ENCODE measurements at regions not wholly inside any gene's neighbourhood (a gene's known extent, or its start where the extent isn't known, plus 50 kb on each side); places are given as distances from the start of the nearest gene placed in this dataset.

DNA sequence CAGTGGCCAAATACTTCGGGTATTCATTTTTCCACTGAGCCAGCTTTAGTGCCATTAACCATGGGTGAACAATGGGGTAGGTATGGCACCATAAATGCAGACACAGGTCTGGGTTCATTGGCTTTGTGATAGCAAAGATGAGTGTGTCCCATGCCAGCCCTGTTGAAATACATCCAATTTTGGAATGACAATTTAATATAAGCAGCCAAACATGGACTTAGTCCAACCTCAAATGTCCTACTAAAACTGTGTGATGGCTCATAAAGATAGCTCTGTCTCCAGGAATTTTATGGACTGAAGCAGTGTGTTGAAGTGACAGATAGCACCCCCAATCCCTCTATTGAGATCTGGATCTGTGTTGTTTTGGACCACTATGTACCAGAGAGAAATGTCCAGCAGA, 514.9 kb downstream of the RASEF start:
- TF ChIP-seq, protein P1, sequence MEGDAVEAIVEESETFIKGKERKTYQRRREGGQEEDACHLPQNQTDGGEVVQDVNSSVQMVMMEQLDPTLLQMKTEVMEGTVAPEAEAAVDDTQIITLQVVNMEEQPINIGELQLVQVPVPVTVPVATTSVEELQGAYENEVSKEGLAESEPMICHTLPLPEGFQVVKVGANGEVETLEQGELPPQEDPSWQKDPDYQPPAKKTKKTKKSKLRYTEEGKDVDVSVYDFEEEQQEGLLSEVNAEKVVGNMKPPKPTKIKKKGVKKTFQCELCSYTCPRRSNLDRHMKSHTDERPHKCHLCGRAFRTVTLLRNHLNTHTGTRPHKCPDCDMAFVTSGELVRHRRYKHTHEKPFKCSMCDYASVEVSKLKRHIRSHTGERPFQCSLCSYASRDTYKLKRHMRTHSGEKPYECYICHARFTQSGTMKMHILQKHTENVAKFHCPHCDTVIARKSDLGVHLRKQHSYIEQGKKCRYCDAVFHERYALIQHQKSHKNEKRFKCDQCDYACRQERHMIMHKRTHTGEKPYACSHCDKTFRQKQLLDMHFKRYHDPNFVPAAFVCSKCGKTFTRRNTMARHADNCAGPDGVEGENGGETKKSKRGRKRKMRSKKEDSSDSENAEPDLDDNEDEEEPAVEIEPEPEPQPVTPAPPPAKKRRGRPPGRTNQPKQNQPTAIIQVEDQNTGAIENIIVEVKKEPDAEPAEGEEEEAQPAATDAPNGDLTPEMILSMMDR (IDR thresholded peaks at IDR 0.05) = no peak
- intact Hi-C loops (cut with DNase I) = no loop called here
- H3K4me1 ChIP-seq = no peaks in the 10 kb centered on the region

GRCh38 chr9:82549174-82549821, 513.6 kb downstream of the RASEF start:
- H3K27ac ChIP-seq = no peak overlapping the region
- no peak for DNase-seq
- no peaks in the 10 kb centered on the region for H3K36me3 ChIP-seq
- TF ChIP-seq, protein P1 (IDR thresholded peaks at IDR 0.05) = no peak
- intact Hi-C loops (cut with DNase I) = no loop called here
- no peaks in the 10 kb centered on the region for H3K4me1 ChIP-seq
- H3K9me3 ChIP-seq = no peaks in the 10 kb centered on the region
- H3K4me3 ChIP-seq = no peak overlapping the region
- H3K9ac ChIP-seq (ENCODE audit: low read depth in 2 of 2, low read length in 2 of 2) = no peak overlapping the region
- no peaks in the 10 kb centered on the region for H3K27me3 ChIP-seq

More for the DNA sequence above, 514.9 kb downstream of the RASEF start:
- DNase-seq = no peak
- no peak overlapping the region for H3K4me3 ChIP-seq
- H3K9ac ChIP-seq (ENCODE audit: low read depth in 2 of 2, low read length in 2 of 2) = no peak overlapping the region
- H3K27ac ChIP-seq = no peak overlapping the region
- no peaks in the 10 kb centered on the region for H3K27me3 ChIP-seq
- no peaks in the 10 kb centered on the region for H3K9me3 ChIP-seq
- no peaks in the 10 kb centered on the region for H3K36me3 ChIP-seq

DNA sequence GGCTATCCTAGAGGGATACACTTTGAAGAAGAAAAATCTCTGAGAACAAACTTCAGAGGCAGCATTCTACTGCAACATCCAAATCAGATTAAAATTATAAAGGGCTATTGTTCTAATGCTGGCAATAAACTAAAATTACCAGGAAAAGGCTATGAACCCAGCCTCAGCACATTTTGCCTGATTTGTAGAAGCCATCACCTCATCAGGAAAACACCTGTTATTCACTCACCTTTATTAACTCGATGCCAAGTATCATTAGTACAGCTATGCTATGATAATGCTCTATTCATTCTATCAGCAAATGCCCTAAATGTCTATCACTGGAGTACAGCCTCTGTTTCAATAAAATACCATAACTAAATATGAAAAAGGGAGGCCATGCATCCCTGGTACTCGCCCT, 510.2 kb downstream of the RASEF start:
- TF ChIP-seq, protein P1 (IDR thresholded peaks at IDR 0.05) = no peak

GRCh38 chr9:82553654-82554366, 509.1 kb downstream of the RASEF start:
- Histone ChIP-seq H3K4me1 (no peaks in the 10 kb centered on the region), H3K27ac (no peak overlapping the region), H3K9ac (ENCODE audit: low read depth in 2 of 2, low read length in 2 of 2) (no peak overlapping the region)

More for the DNA sequence above, 510.2 kb downstream of the RASEF start:
- intact Hi-C loops (cut with DNase I) = no loop called here
- DNase-seq = no peak
- Histone ChIP-seq H3K9me3 (no peaks in the 10 kb centered on the region), H3K27ac (no peak overlapping the region), H3K4me1 (no peaks in the 10 kb centered on the region), H3K36me3 (no peaks in the 10 kb centered on the region), H3K27me3 (no peaks in the 10 kb centered on the region), H3K9ac (ENCODE audit: low read depth in 2 of 2, low read length in 2 of 2) (no peak overlapping the region), H3K4me3 (no peak overlapping the region)

GRCh38 chr9:82554381-82554780, 508.6 kb downstream of the RASEF start:
- Histone ChIP-seq H3K4me1 (no peaks in the 10 kb centered on the region), H3K27ac (no peak overlapping the region)

More at GRCh38 chr9:82553654-82554366, 509.1 kb downstream of the RASEF start:
- no peak for DNase-seq
- intact Hi-C loops (cut with DNase I) = no loop called here
- Histone ChIP-seq H3K4me3 (no peak overlapping the region), H3K36me3 (no peaks in the 10 kb centered on the region), H3K27me3 (no peaks in the 10 kb centered on the region), H3K9me3 (no peaks in the 10 kb centered on the region)
- TF ChIP-seq, protein P1 (IDR thresholded peaks at IDR 0.05) = no peak

More at GRCh38 chr9:82554381-82554780, 508.6 kb downstream of the RASEF start:
- TF ChIP-seq, protein P1 (IDR thresholded peaks at IDR 0.05) = no peak
- Histone ChIP-seq H3K27me3 (no peaks in the 10 kb centered on the region), H3K4me3 (no peak overlapping the region), H3K9ac (ENCODE audit: low read depth in 2 of 2, low read length in 2 of 2) (no peak overlapping the region), H3K36me3 (no peaks in the 10 kb centered on the region), H3K9me3 (no peaks in the 10 kb centered on the region)
- DNase-seq = no peak
- intact Hi-C loops (cut with DNase I) = no loop called here

Measured in colonic mucosa (tissue), 4 donors.